SK-N-MC (cell line): ENCODE measurements at regions not wholly inside any gene's neighbourhood (a gene's known extent, or its start where the extent isn't known, plus 50 kb on each side); places are given as distances from the start of the nearest gene placed in this dataset.

Experiments
- EZH2 ChIP-seq: fragments of 200-600 bp; sonication (generic); IDR thresholded peaks from one replicate; pipeline ENCODE4 v1.6.1; 2017; ENCODE audit warnings: antibody characterized with exemption
- FOXP2 ChIP-seq: optimal IDR thresholded peaks from 2 replicates; pipeline ENCODE3; 2011; ENCODE audit warnings: mild to moderate bottlenecking, moderate library complexity; ENCODE audit not compliant: insufficient read depth; ENCODE audit errors: extremely low read length, control extremely low read depth
- POLR2AphosphoS5 ChIP-seq: IDR thresholded peaks from 2 replicates; pipeline ENCODE4 v1.6.1; 2012; ENCODE audit warnings: mild to moderate bottlenecking, low read depth, low read length, borderline replicate concordance

DNA sequence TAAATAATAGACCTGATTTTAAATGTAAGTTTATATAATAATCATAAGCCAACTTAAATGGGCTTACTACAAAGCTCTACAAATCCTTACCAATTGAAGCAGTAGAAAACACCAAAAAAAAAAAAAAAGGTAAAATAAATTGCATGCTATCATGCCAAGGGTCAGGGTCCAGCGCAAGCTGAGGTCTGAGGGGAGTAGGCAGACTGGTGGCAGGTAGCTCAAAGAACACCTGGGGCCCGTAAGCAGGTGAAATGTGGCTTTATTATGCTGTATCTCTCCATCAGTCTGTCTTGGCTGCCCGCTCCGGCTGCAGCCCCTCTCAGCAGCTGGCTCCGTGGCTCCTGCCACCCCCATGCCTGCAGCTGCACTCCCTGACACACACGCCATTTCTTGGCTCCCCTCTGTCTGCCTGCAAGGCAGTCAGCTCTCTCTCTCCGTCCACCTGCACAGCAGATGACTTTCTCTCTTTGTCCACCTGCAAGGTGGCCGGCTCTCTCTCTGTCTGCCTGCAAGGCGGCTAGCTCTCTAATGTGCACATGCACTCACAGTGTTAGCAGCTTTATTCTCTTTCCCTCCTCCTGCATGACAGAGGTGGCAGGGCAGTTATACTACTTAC lies 209.4 kb upstream of the UGT8 start:
- TF ChIP-seq EZH2 (no peak), FOXP2 (no peak), POLR2AphosphoS5 (no peak)
